T-cell (primary cell): ENCODE measurements at regions not wholly inside any gene's neighbourhood (a gene's known extent, or its start where the extent isn't known, plus 50 kb on each side); places are given as distances from the start of the nearest gene placed in this dataset.

Experiments
- ATAC-seq, 4 experiments: fragments of 200-7000 bp in 3 of 4; fragments of 150-1000 bp in 1 of 4; cut with Tn5 transposase; replicated peaks in 1 of 4; 1 replicate in 3 of 4; 2 replicates in 1 of 4; pipeline ENCODE4 v1.10.0; 2021; ENCODE audit warnings: moderate library complexity in 3 of 4, mild to moderate bottlenecking in 2 of 4, moderate number of reproducible peaks in 1 of 4
- CTCF ChIA-PET, 2 donors: fragments of 300-600 bp; sonication (Branson Sonifier 250); formaldehyde crosslinking; loops; one replicate each; lab custom pipeline; 2022; ENCODE audit warnings: antibody characterized with exemption in 2 of 2; lab: Charles Lee
- POLR2A ChIA-PET, 2 donors: fragments of 300-600 bp; sonication (Branson Sonifier 250); formaldehyde crosslinking; loops; one replicate each; lab custom pipeline; 2022; ENCODE audit warnings: antibody characterized with exemption in 2 of 2; lab: Charles Lee
- DNase-seq, 35 experiments: peaks; one replicate each; pipeline versions ENCODE4 v3.0.0 to v3.0.0-alpha.2; 2013 to 2023
- H3K27ac ChIP-seq: one replicate; pipeline ENCODE4 v1.5.1; 2013; ENCODE audit warnings: low read length
- H3K27me3 ChIP-seq, 2 experiments: replicated peaks in 1 of 2; 1 replicate in 1 of 2; 2 replicates in 1 of 2; pipeline versions ENCODE4 v1.6.1 to v1.7.0; 2013; ENCODE audit warnings: low read length in 1 of 2, mixed read lengths in 1 of 2; ENCODE audit not compliant: control insufficient read depth in 2 of 2, insufficient read depth in 2 of 2; ENCODE audit errors: extremely low read depth in 1 of 2
- H3K36me3 ChIP-seq, 2 donors: 1 replicate in 1 of 2; 2 replicates in 1 of 2; pipeline versions ENCODE4 v1.6.1 to v1.7.0; 2013; ENCODE audit warnings: low read length in 1 of 2; ENCODE audit not compliant: control insufficient read depth in 2 of 2, insufficient read depth in 1 of 2; ENCODE audit errors: extremely low read depth in 1 of 2
- H3K4me1 ChIP-seq, 2 experiments: 1 replicate in 1 of 2; 2 replicates in 1 of 2; pipeline versions ENCODE4 v1.6.1 to v1.7.0; 2013; ENCODE audit warnings: low read length in 2 of 2, mixed read lengths in 1 of 2; ENCODE audit not compliant: insufficient read depth in 2 of 2, control insufficient read depth in 1 of 2; ENCODE audit errors: extremely low read depth in 1 of 2
- H3K4me3 ChIP-seq, 2 donors: 1 replicate in 1 of 2; 2 replicates in 1 of 2; pipeline versions ENCODE4 v1.5.1 to v1.7.0; 2013; ENCODE audit warnings: mild to moderate bottlenecking in 2 of 2, low read length in 1 of 2, moderate library complexity in 1 of 2; ENCODE audit not compliant: control insufficient read depth in 1 of 2; ENCODE audit errors: extremely low read depth in 1 of 2
- H3K9me3 ChIP-seq: 2 replicates; pipeline ENCODE4 v1.7.0; 2013
- H3K27ac Mint-ChIP-seq, 2 donors: one replicate each; pipeline ENCODE4 v1.8.0; 2020 to 2021; ENCODE audit warnings: mild to moderate bottlenecking in 2 of 2, mixed read lengths in 2 of 2
- H3K27me3 Mint-ChIP-seq, 2 donors: one replicate each; pipeline ENCODE4 v1.8.0; 2021 to 2022; ENCODE audit warnings: mixed read lengths in 2 of 2
- H3K36me3 Mint-ChIP-seq: one replicate; pipeline ENCODE4 v1.8.0; 2021; ENCODE audit warnings: mixed read lengths
- H3K4me1 Mint-ChIP-seq, 3 donors: one replicate each; pipeline ENCODE4 v1.8.0; 2020 to 2022; ENCODE audit warnings: mixed read lengths in 3 of 3, mild to moderate bottlenecking in 1 of 3
- H3K4me3 Mint-ChIP-seq, 3 donors: one replicate each; pipeline ENCODE4 v1.8.0; 2020 to 2022; ENCODE audit warnings: mild to moderate bottlenecking in 3 of 3, mixed read lengths in 3 of 3, moderate library complexity in 3 of 3
- H3K9me3 Mint-ChIP-seq, 3 donors: one replicate each; pipeline ENCODE4 v1.8.0; 2020 to 2022; ENCODE audit warnings: mixed read lengths in 3 of 3
- WGBS: methylation state at CpG from one replicate; pipeline ENCODE4 v1.1.5; 2013; ENCODE audit warnings: missing lambda C conversion rate; ENCODE audit not compliant: insufficient coverage; 5-methylcytosine and 5-hydroxymethylcytosine counted together

DNA sequence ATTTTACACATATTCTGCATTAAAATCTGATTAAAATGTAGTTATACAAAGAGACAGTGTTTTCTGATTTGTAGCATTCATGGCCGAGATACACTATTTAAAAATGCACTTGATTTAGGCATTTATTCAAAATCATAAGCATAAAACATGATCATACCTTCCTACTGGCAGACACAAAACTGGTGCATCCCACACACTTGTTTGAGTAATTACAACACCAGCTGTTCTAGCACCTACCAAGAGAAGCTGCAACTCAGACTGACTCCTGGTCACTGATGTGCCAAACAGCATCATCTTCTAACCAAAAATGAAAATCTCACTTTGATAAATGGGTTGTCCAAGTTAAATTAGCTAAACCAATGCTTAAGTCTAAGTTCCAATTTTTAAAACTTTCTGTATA is 262.7 kb upstream of the NSMCE3 start:
- no peak overlapping the region for H3K4me3 Mint-ChIP-seq
- CTCF ChIA-PET: no interaction called here

DNA sequence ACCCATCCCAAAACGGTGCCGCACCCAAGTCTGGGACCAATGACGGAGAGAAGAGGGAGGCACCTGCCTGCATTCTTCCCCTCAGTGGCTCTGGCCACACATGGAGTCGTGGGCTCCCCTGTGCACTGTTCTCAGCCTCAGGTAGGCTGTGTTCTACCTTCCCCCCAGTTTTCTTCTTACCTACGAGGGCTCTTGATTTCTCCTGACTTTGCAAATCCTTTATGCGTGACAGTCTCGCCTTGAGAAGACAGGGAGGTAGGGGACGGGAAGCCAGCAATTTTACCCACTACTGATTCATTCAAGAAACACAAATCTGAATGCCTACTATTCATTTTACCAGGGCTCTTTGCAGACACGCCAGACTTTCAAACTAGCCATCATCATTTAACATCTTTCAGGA is 261.3 kb upstream of the NSMCE3 start:
- Histone ChIP-seq H3K27me3 (peaks cover 0 to 9% of the 10 kb centered on the region in 2 experiments), H3K27ac (no peak overlapping the region), H3K4me1 (no peaks in the 10 kb centered on the region), H3K9me3 (no peaks in the 10 kb centered on the region), H3K36me3 (no peaks in the 10 kb centered on the region), H3K4me3 (no peak overlapping the region)
- DNase-seq (no peak), ATAC-seq (no peak)
- no peaks in the 10 kb centered on the region for H3K36me3 Mint-ChIP-seq
- no peaks in the 10 kb centered on the region for H3K4me1 Mint-ChIP-seq
- no peak overlapping the region for H3K27ac Mint-ChIP-seq
- H3K4me3 Mint-ChIP-seq: no peak overlapping the region
- WGBS: 85% methylated on average over 4 of the region's 9 CpGs
- CTCF ChIA-PET: no interaction called here
- no peaks in the 10 kb centered on the region for H3K9me3 Mint-ChIP-seq
- peaks cover 5% of the 10 kb centered on the region in 2 donors for H3K27me3 Mint-ChIP-seq
- POLR2A ChIA-PET: no interaction called here

More for the DNA sequence above, 262.7 kb upstream of the NSMCE3 start:
- WGBS: no CpG with 5 or more reads among the region's 1 CpG
- POLR2A ChIA-PET: no interaction called here
- Histone ChIP-seq H3K9me3 (no peaks in the 10 kb centered on the region), H3K4me3 (no peak overlapping the region), H3K36me3 (no peaks in the 10 kb centered on the region), H3K4me1 (no peaks in the 10 kb centered on the region), H3K27me3 (peaks cover 0 to 10% of the 10 kb centered on the region in 2 experiments), H3K27ac (no peak overlapping the region)
- H3K27ac Mint-ChIP-seq: no peak overlapping the region
- DNase-seq (no peak), ATAC-seq (no peak)
- H3K4me1 Mint-ChIP-seq: no peaks in the 10 kb centered on the region
- H3K27me3 Mint-ChIP-seq: peaks cover 0 to 5% of the 10 kb centered on the region in 2 donors
- no peaks in the 10 kb centered on the region for H3K36me3 Mint-ChIP-seq
- H3K9me3 Mint-ChIP-seq: no peaks in the 10 kb centered on the region

DNA sequence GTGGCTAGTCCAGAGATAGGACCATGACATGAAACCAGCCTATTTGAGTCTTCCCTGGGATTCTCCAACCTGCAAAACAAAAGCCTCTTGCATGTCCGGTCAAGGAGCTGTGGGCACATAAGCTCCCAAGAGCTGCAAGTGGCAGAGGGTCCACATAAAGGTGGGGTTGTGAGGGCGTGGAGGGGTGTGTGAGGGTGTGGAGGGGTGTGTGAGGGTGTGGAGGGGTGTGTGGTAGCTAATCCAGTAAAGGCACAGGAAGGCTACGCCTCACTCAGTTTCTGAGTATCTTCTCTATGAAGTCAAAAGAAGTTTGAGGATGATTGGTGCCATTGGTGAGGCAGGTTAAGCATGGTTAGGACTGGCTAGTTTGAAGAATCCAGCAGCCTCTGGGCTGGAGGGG is 259.4 kb upstream of the NSMCE3 start:
- no peaks in the 10 kb centered on the region for H3K9me3 Mint-ChIP-seq
- ATAC-seq: no peak
- H3K27ac Mint-ChIP-seq: no peak overlapping the region
- Histone ChIP-seq H3K4me1 (no peaks in the 10 kb centered on the region), H3K27me3 (peaks cover 0 to 3% of the 10 kb centered on the region in 2 experiments), H3K9me3 (no peaks in the 10 kb centered on the region), H3K36me3 (no peaks in the 10 kb centered on the region), H3K27ac (no peak overlapping the region), H3K4me3 (no peak overlapping the region)
- peaks cover 4 to 5% of the 10 kb centered on the region in 2 donors for H3K27me3 Mint-ChIP-seq
- no peaks in the 10 kb centered on the region for H3K36me3 Mint-ChIP-seq
- CTCF ChIA-PET: no interaction called here
- POLR2A ChIA-PET: no interaction called here
- no peak overlapping the region for H3K4me3 Mint-ChIP-seq
- no peaks in the 10 kb centered on the region for H3K4me1 Mint-ChIP-seq
- WGBS: 100% methylated on average over 1 of the region's 3 CpGs
- DNase-seq: no peak

DNA sequence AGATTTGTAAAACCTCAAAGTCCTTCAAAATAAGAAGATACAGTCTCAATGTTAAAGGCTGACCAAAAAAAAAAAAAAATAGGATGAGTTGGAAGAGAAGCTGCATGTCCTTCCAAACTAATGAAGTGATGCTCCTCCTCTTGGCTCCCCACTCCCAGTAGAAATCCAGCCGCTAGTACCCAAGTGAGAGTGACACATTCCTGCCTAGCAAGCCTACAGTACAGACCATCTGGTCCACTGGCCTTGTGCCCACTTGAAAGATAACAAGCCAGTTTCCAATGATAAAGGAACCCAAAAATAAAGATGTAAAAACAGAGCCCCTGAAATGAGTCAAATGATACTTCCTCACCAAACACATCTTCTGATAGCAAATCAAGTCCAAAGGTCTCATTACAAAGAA is 258.7 kb upstream of the NSMCE3 start:
- Mint-ChIP-seq H3K36me3 (no peaks in the 10 kb centered on the region), H3K27me3 (peaks cover 4 to 5% of the 10 kb centered on the region in 2 donors), H3K27ac (no peak overlapping the region), H3K9me3 (no peaks in the 10 kb centered on the region), H3K4me3 (no peak overlapping the region), H3K4me1 (no peaks in the 10 kb centered on the region)
- no peaks in the 10 kb centered on the region for H3K9me3 ChIP-seq
- no peaks in the 10 kb centered on the region for H3K4me1 ChIP-seq
- ATAC-seq: no peak
- H3K36me3 ChIP-seq: no peaks in the 10 kb centered on the region
- H3K4me3 ChIP-seq: no peak overlapping the region
- POLR2A ChIA-PET: no interaction called here
- no peak for DNase-seq
- CTCF ChIA-PET: no interaction called here
- no peak overlapping the region for H3K27ac ChIP-seq
- WGBS: no CpG with 5 or more reads among the region's 1 CpG
- peaks cover 0 to 3% of the 10 kb centered on the region in 2 experiments for H3K27me3 ChIP-seq

DNA sequence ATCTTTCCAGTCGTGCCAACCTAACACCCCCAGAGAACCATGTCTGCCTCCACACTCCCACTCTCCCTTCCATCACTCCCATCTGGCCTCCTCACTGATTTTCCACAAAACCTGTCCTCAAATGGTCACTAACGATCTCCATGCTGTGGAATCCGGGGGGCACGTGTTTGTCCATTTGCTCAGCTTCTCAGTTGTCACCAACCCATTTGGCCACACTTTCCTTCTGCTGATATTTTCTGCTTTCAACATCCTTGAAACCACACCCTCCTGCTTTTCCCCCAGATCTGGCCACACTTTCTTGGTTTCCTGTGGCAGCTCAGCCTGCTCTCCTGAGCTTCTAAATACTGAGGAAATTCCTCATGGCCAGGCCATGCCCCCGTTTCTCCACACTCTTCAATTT is 257.2 kb upstream of the NSMCE3 start:
- no peak overlapping the region for H3K27ac Mint-ChIP-seq
- no peak for ATAC-seq

DNA sequence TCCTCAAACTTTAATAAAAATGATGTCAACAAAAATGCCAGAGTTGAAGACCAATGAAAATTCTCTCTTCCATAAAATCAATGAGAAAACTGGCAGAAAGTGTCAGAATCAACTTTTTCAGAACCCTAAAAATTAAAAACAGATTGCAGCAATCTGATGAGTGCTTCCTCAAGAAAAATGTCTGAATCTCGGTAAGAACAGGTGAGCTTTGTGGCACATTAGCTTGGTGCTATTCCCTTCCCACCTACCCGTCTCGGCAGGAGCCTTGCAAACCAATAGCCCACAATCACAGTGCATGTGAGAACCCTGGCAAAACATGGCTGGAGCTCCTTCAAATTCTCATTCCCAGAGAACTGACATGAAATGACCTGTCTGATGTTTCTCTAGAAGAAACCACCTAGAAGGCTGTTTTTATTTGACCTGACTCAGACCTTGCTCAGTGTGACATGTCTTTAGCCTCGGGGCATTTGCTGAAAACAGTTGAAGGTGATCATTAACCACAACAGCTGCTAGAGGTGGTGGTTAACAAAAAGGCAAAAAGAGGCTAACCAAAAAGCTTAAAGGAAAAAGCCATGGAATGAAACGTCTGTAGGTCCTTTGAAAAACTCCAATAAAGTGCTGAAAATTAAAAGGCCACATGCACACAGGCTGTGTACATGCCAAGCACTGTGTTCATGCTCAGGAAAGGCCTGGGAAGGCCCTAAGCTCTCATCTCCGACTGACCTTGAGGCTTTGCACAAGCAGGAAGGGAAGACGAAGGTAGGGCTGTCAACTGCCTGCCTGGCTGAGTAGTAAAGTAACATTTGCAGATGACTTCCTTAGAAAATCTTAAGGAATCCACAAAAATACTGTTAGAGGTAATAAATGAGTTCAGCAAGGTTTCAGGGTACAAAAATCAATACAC is 253.0 kb upstream of the NSMCE3 start:
- Mint-ChIP-seq H3K4me1 (no peaks in the 10 kb centered on the region), H3K9me3 (peaks cover 0 to 26% (median 14%) of the 10 kb centered on the region in 3 donors), H3K27ac (no peak overlapping the region), H3K36me3 (no peaks in the 10 kb centered on the region), H3K4me3 (no peak overlapping the region), H3K27me3 (peaks cover 5% of the 10 kb centered on the region in 2 donors)
- Histone ChIP-seq H3K27ac (no peak overlapping the region), H3K27me3 (no peaks in the 10 kb centered on the region), H3K4me1 (no peaks in the 10 kb centered on the region), H3K9me3 (no peaks in the 10 kb centered on the region), H3K36me3 (no peaks in the 10 kb centered on the region), H3K4me3 (no peak overlapping the region)
- POLR2A ChIA-PET: no interaction called here
- WGBS: 18% methylated on average over 2 of the region's 7 CpGs
- ATAC-seq (no peak), DNase-seq (no peak)
- CTCF ChIA-PET: no interaction called here

More for the DNA sequence above, 257.2 kb upstream of the NSMCE3 start:
- no peak overlapping the region for H3K27ac ChIP-seq
- ChIA-PET POLR2A (no interaction called here), CTCF (no interaction called here)
- no peaks in the 10 kb centered on the region for H3K36me3 ChIP-seq
- H3K27me3 ChIP-seq: peaks cover 0 to 3% of the 10 kb centered on the region in 2 experiments
- Mint-ChIP-seq H3K27me3 (peaks cover 5 to 7% of the 10 kb centered on the region in 2 donors), H3K4me1 (no peaks in the 10 kb centered on the region), H3K36me3 (no peaks in the 10 kb centered on the region), H3K4me3 (no peak overlapping the region), H3K9me3 (no peaks in the 10 kb centered on the region)
- no peak overlapping the region for H3K4me3 ChIP-seq
- DNase-seq: no peak
- H3K9me3 ChIP-seq: no peaks in the 10 kb centered on the region
- H3K4me1 ChIP-seq: no peaks in the 10 kb centered on the region
- WGBS: 42% methylated on average over 5 of the region's 5 CpGs
